Stimulated activated CD4-positive, alpha-beta T cell treated with anti-CD3 and anti-CD28 coated beads, Interleukin-15, amount 100 ng/mL, for 24 hours (primary cell): ENCODE measurements at regions not wholly inside any gene's neighbourhood (a gene's known extent, or its start where the extent isn't known, plus 50 kb on each side); places are given as distances from the start of the nearest gene placed in this dataset.

Source experiments
- DNase-seq: peaks from one replicate; pipeline ENCODE4 v3.0.0-alpha.2; 2020

- no peak for DNase-seq
Observed at GRCh38 chr5:3891113-3891512, 295.5 kb downstream of the IRX1 start.

DNA sequence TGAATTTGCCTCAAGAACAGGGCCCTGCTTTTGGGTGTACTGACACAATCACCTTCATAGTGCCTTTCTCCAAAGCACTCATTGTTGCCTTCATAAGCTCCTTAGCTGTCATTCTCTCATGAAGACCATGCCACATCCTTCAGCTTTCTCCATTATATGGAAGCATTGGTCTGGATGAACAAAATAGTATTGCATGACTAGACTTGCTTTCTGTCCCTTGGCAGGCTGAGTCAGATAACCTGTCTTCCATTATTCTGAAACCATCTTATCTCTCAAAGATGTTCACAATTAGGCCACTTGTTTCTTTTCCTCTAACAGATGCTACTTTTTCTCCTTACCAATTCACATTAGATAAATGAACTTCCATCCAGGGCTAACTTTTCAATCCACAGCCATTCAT is 297.9 kb downstream of the IRX1 start:
- DNase-seq, result no peak

DNA sequence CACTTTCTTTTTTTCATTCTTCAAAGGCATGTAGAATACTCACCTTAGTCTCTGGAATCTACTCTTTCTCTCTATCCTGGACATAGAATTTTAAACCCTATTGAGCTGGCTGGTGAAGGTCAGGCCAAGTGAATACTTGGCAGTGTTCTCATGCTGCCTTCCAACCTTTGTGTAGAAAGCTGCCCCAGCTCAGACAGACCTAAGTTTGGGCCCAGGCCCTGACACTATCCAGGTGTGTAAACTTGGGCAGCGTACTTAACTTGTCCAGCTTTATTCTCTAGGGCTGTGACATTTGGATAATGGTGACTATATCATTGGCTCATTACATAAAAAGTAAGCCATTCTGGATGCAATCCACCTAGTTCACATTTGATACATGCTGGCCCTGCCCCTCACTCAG is 298.3 kb downstream of the IRX1 start:
- DNase-seq, result no peak

- no peak for DNase-seq
Observed at GRCh38 chr5:3896098-3896497, 300.5 kb downstream of the IRX1 start.

- DNase-seq, result no peak
Observed at GRCh38 chr5:3899093-3899492, 303.5 kb downstream of the IRX1 start.

DNA sequence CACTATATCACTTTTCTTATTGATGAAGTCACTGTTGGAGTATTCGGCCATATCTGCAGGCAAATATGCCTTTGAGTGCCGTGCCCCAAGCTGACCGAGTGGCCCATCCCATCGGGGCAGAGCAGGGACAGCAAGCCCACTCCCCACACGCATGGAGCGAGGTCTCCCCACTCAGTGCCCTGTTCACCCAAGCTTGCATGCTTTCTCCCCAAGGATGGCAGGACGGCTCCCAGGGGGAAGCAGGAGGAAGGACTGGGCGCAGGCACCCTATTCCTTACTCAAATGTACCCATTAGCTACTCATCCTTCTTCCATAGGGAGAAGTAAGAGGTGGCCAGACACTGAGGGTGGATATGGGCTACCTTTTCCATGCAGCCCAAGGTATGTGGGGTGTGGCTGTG is 309.0 kb downstream of the IRX1 start:
- DNase-seq, result no peak

GRCh38 chr5:3905031-3905430 is 309.4 kb downstream of the IRX1 start:
- no peak for DNase-seq

DNA sequence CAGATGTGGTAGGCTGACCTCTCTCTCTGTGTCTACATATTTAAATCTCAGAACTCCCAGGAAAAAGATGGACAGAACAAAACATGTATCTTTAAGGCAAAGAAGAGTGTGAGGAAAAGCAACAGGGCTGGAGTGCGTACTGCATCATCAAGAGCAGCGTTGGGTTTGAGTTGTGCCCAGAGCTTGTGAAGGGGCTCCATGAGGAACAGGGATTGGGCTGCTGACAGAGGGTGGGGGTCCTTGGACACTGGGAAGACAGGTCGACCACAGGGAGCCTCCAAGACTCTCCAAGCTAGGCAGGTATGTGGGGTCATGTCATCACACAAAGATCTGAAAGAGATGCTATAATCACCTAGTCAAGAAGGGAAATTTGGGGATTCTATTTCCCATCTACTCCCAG is 309.9 kb downstream of the IRX1 start:
- DNase-seq, result no peak

GRCh38 chr5:3911111-3911510 is 315.5 kb downstream of the IRX1 start:
- DNase-seq, result no peak

- DNase-seq, result no peak
Observed at GRCh38 chr5:3911773-3912172, 316.1 kb downstream of the IRX1 start.

DNA sequence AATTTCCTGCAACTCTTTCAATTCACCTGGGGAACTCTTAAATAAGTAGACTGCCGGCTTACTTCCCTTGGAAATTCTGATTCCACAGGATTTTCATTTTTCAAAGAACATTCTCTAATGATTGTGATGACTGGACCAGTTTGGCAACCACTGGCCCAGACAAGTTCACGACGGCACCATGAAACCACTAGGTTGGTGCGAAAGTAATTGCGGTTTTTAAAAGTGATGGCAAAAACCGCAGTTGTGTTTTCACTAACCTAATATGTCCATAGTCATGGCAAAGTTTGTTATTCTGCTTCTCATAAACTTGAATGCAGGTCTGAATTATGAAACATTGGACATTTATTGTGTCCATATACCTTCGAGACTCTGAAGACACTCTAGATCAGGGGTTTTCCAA is 317.2 kb downstream of the IRX1 start:
- DNase-seq, result no peak

GRCh38 chr5:3913279-3913678 is 317.6 kb downstream of the IRX1 start:
- DNase-seq, result no peak

DNA sequence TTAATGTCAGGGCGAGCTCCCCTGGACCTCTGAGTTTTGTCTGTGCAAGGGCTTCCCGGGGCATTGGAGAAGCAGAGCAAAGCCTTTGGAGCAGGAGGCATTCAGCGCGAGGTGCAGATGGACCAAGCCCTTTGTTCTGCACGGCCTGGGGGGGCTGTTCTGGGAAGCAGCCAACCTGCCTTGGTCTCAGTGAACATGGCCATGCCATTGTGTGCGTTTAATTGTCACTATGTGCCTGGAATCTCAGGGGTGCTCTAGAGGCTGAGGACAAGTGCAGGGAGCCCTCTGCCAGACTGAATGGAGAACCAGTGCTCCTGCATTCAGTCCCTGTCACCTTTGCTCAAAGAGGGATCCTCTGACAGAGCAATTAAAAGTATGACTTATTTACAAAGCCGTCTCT is 329.4 kb downstream of the IRX1 start:
- no peak for DNase-seq

GRCh38 chr5:3925935-3926334 is 330.3 kb downstream of the IRX1 start:
- no peak for DNase-seq

GRCh38 chr5:3929799-3930198 is 334.2 kb downstream of the IRX1 start:
- no peak for DNase-seq

GRCh38 chr5:3931976-3932375 is 336.3 kb downstream of the IRX1 start:
- no peak for DNase-seq

DNA sequence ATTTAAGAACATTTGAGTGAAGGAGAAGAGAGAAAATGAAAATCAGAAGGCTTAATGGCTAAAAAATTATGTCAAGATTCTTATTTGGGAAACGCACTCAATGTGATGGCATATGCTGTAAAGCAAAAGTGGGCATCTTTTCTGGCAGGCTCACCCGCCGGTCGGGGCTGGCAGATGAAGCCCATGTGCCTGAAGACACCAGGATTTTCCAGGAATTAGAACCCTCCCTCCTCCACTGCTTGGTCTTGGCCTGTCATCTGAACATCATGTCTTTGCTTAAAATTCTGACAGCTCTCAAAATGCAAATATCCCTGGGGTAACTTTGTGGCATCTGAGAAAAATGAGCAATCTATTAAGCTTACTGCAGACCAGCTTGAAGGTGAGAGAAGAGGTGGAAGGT is 337.9 kb downstream of the IRX1 start:
- DNase-seq, result no peak

GRCh38 chr5:3933966-3934365 is 338.3 kb downstream of the IRX1 start:
- DNase-seq, result no peak

GRCh38 chr5:3943859-3944258 is 348.2 kb downstream of the IRX1 start:
- DNase-seq, result no peak

DNA sequence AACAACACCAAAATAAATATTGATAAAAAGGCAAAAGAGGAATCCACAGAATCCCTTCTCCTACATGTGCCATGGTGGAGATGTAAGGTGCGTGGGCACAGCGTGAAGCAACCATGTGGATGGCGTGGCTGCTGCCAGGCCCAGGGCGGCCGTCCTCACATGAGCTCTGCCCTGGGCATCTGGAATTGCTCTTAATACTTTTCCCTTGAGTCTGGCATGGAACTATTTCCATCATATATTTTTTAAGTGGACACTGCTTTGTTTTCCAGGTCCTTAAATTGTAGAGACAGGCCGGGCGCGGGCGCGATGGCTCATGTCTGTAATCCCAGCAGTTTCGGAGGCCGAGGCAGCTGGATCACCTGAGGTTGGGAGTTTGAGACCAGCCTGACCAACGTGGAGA is 349.3 kb downstream of the IRX1 start:
- DNase-seq, result no peak

DNA sequence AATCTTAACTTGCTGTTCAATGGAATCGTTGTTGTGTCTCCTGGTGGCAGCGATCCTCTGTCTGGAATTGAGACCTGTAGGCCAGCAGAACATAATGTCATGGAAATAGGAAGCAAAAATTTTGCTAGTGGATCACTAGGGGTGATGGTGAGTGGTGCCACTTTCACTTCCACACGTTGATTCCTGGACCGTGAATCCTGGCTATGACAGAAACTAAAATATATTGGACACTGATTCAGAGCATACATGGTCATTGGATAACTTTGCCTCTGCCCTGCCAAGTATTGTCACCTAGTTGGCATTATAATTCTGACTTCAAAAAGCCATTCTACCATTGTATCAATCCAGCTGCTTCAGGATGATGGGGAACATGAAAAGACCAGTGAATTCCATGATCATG is 353.2 kb downstream of the IRX1 start:
- no peak for DNase-seq

DNA sequence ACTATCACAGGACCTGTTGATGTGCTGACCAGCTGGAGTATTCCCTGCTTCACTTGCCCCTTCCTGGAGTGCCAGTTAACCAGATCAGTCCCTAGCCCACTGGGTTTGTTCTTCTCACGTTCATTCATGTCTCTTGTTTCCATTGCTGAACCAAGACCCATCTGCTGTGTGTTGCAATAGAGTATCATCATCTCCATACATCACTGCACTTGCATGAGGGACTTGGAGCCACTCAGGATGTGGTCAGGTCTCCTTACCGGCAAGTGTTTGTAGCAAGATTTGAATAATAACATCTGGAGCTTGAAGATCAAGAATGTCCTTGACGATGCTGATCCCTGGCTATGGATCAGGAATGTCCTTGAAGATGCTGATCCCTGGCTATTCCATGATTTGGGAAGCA is 358.6 kb downstream of the IRX1 start:
- DNase-seq, result no peak

DNA sequence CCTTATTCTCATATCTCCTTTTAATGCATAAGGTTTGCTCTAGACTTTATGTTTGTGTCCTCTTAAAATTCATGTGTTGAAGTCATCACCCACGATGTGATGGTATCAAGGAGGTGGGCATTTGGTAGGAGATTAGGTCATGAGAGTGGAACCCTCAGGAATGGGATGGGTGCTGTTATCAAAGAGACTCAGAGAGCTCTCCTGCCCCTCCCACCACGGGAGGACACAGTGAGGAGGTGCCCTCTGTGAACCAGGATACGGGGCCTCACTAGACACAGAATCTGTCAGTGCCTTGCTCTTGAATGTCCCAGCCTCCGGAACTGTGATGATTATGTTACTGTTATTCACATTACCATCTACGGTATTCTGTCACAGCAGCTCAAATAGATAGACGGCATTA is 359.0 kb downstream of the IRX1 start:
- DNase-seq, result no peak

- DNase-seq, result no peak
Observed at GRCh38 chr5:3957658-3958057, 362.0 kb downstream of the IRX1 start.

- DNase-seq, result no peak
Observed at GRCh38 chr5:3958389-3958788, 362.8 kb downstream of the IRX1 start.

DNA sequence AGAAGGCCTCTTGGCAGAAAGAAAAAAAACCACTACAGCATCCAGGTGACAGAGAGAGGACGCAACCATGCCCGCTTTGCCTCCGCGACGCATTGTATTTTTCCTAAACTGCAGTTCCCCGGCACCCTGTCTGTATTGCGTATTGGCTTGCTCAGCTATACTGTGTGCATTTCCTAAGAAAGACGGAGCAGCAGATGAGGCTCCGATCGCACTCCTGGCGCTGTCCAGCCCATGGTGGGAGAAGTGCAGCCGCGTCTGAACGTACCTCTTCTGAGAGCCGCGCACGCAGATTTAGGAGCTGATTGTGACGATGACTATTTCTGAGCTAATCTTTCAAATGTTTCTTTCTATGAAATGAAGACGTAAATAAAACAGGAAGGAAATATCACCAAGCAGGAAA is 366.5 kb downstream of the IRX1 start:
- DNase-seq, result no peak
